CD4-positive, alpha-beta T cell treated with Interleukin-2 at 100 ng/mL for 4 hours (primary cell): ENCODE measurements at regions not wholly inside any gene's neighbourhood (a gene's known extent, or its start where the extent isn't known, plus 50 kb on each side); places are given as distances from the start of the nearest gene placed in this dataset.

Experiments
- DNase-seq: peaks from one replicate; pipeline ENCODE4 v3.0.0-alpha.2; 2020; ENCODE audit warnings: low spot score

DNA sequence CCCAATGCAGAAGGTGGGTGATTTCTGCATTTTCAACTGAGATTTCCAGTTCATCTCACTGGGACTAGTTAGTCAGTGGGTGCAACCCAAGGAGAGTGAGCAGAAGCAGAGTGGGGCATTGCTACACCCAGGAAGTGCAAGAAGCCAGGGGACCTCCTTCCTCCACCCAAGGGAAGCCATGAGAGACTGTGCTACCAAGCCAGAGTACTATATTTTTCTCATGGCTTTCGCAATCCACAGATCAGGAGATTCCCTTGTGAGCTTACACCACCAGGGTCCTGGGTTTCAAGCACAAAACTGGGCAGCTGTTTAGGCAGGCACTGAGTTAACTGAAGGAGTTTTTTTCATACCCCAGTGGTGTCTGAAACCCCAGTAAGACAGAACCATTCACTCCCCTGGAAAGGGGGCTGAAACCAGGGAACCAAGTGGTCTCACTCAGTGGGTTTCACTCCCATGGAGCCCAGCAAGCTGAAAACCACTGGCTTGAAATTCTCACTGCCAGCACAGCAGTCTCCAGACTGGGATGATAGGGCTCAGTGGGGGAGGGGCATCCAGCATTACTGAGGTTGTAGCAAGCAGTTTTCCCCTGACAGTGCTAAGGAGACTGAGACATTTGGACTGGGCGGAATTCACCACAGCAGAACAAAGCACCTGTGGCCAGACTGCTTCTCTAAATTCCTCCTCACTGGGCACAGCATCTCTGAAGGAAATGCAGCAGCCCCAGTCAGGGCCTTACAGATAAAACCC, 903.4 kb downstream of the TECRL start:
- no peak for DNase-seq

DNA sequence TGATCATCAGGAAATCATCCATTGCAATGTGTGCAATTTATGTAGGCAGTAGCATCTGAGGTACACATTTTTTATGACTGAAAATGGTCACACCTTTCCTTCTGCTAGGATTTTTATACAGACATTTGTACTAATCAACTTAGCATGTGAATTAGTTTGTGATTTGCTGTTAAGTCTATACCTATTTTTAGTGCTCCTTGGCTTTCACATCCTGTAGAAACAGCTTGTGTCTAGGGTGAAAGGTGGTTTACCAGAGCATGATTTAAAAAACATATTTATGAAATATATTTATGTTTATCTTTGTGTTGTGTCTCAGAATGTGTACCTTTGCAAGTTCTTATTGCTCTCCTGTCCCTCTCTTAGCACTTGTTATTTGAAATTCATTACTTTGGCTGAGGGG, 916.0 kb downstream of the TECRL start:
- DNase-seq, result no peak

DNA sequence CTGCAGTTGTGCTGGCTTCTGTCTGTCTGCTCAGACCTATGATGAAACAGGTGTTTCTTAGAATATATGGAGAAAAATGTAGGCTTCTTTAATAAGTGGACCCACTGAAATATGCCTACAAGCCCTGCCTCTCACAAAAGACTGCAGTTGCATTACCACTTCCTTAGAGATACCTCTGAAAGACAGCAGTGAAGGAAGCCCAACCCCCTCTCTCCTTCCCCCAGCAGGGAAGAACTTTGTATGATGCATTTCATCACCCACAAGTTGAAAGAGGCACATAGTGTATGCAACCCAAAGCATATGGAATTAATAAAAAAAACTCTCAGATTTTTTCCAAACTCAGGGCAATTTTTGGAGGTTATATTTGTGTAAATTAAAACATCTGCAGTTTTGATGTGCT, 916.7 kb downstream of the TECRL start:
- DNase-seq, result no peak

DNA sequence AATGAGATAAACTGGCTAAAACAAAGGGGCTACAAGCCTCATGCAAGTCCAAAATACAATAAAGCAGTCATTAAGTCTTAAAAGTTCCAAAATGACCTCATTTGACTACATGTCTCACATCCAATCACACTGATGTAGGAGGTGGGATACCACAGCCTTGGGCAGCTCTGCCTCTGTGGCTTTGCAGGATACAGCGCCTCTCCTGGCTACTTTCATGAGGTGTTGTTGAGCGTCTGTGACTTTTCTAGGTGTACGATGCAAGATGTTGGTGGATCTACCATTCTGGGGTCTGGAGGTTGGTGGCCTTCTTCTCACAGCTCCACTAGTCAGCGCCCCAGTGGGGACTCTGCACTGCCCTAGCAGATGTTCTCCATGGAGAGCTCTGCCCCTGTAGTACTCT, 944.9 kb downstream of the TECRL start:
- no peak for DNase-seq

DNA sequence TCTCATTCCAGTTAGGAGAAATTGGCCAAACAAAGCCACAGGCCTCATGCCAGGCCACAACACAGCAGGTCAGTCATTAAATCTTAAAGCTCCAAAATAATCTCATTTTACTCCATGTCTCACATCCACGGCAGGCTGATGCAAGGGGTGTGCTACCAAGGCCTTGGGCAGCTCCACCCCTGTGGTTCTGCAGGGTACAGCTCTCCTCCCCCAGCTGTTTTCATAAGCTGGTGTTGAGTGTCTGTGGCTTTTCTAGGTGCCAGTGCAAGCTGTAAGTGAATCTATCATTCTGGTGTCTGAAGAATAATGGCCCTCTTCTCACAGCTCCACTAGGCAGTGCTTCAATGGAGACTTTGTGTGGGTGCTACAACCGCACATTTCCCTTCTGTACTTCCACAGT, 949.2 kb downstream of the TECRL start:
- DNase-seq, result no peak

DNA sequence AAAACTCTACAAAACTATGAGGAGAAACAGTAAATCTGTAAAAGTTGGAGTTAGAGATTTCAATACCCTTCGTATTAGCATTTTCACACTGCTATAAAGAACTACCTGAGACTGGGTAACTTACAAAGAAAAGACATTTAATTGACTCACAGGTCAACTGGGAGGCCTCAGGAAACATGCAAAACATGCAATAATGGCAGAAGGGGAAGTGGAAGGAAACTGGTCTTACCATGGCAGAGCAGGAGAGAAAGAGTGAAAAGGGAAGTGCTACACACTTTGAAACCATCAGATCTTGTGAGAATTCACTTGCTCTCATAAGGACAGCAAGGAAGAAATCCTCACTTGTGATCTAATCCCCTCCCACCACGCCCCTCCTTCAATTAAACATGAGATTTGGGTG, 949.9 kb downstream of the TECRL start:
- no peak for DNase-seq

DNA sequence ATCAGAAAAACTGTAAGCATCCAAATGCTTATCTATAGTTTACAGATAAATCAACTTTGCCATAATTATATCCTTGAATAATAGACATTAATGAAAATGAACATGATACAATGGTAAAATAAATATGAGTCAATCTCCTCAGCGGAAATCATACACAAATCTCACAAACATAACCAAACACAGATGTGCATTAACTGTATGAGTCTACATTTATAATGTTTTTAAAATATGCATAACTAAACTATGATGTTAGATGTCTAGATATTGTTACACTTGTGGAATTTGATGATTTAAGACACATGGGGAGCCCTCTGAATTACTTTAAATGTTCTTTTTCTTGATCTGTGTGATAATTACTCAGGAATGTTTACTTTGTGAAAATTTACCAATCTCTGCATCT, 951.2 kb downstream of the TECRL start:
- no peak for DNase-seq

DNA sequence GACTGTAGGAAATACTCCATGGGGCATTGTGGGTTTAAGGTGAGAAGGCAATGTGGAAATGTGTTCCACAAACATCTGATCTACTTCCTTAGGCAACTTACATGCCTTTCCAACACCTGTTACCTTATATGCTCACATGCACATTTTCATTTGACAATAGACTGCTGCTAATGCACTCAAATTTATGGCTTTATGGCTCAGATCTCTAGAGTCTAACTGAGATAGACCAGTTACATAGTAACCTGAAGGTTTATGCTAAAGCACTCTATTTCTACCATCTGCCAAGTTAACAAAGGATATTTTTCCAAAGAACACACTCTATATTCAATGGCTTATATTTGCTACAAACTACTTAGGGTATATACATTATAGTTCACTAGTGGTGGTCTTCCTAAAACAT, 969.0 kb downstream of the TECRL start:
- no peak for DNase-seq

DNA sequence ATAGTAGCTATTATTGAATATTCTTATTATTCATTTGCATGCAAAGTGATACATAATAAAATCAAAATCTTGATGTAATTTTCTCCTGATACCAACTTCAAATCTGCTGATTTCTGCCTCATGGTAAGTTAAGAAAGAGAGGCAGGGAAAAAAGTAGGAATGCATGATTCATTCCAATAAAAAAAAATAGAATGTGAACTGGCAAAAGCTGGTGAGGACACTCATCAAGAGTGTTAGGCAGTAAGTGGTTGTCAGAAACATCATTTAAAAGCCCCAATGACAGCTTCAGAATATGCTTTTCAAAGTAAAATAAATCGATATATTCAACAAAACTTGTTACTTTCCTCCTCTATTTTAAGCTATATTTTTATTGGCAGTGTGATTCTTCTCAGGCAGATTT, 979.1 kb downstream of the TECRL start:
- DNase-seq, result no peak

DNA sequence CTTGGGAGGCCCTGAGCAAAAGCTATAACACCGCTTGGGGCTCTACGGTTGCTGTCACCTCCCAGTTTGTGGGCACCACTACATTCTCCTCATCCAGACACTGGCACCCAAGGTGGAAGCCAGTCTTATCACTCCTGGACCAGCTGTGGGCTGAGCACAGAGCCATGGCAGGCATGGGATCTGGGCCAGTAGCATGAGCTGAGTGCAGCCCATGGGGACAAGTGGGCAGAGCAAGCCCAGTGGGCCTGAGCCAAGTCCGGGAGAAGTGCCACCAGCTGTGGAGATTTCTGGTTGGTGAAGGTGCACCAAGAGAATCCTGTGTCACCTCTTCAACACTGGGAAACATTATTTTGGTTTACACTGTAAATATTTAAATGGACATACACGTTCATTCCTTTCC, 1013.0 kb downstream of the TECRL start:
- DNase-seq, result no peak

DNA sequence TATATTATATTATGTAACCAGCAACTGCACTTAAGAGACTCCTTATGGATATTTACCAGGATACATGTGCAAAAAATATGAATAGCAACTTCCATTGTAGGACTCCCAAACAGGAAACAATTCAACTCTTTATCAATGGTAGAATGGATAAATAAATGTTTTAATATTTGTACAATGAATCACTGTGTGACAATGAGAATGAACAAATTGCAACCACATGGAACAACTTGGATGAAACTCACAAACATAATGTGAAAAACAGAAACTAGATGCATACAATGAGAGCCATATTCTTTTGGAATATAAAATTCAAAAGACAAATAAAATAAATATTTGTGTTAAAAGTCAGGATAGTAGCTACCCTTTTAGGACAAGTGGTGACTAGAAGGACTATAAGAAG, 1015.7 kb downstream of the TECRL start:
- no peak for DNase-seq

DNA sequence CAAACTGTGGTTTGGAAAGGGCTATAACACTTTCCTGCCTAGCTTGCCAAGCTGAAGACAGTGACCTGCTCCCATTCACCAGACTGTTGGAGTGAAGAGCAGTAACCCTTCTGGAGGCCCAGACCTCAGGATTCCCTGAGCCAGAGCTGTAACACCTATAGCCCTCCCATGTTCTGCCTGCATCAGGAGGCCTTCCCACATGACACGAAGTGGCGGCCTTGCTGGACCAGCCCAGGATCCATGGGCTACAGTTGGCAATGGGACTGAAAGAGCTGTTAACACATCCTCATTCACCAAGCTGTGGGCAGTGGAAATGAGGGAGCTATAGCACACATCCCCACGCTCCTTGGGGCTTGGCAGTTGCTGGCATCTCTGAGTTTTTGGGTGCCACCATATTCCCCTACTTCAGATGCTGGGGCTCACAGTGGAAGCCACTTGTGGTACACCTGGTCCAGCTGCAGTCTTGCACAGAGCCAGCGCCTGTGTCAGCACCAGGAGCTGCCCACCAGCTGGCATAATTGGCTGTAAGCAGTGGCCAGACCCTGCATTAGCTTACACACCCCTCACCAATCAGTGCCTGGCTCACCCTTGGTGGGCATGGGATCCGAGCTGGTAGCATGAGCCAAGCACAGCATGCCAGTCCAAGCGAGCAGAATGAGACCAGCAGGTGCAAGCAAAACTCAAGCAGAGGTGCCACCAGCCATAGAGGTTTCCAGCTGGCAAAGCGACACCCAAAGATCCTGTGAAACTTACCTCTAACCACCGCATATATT, 1029.3 kb downstream of the TECRL start:
- no peak for DNase-seq

DNA sequence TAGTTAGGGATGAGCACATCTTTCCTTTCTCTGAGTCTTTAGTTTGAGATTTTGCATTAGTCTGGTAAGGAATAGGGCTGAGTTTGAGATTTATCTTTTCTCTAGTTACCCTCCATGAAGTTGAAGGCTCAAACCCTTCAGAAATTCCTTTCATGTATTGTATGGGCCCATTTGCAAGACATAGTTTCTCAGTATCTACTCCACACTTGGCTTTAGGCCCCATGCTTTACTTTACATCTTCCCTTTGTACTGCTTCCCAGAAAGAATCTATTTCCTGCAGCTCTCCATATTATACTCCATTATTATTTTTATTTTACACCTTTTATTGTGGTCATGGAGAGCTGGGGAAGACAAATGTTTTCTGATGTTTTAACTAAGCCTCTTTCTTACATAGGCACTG, 1038.2 kb downstream of the TECRL start:
- no peak for DNase-seq

DNA sequence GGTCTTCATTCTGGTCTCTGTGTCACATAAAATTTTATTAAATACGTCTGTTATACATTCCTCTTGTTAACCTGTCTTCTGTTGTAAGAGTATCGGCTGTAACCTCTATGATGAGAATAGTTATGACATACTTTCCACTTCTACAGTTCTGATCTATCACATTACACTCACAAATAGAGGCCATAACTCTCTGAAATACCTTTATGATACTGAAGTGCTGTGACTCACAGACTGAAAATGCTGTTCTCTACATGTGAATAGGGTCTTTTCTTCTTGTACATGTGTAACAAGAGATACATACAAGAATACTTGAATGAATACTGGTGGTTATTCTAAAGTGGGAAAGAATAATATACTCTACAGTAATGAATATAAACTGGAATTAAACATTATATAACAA, 1047.6 kb downstream of the TECRL start:
- DNase-seq, result no peak

DNA sequence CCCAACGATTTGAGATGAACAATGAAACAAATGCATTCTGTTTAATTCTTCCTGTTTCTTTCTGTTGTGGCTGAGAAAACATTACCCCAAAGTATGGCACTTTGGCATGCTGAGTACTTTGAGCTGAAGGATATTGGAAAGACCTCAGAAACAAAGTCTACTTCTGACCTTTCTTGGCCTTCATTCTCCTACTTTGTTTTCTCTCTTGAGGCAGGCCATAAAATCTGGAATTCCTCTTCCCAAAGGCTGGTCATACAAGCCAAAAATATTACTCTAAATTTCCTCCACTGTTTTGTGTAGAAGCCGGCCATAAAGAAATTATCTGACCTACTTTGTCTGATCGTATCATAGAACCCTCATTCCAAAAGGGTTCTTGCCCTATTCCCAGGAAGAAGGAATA, 1048.2 kb downstream of the TECRL start:
- DNase-seq, result no peak

DNA sequence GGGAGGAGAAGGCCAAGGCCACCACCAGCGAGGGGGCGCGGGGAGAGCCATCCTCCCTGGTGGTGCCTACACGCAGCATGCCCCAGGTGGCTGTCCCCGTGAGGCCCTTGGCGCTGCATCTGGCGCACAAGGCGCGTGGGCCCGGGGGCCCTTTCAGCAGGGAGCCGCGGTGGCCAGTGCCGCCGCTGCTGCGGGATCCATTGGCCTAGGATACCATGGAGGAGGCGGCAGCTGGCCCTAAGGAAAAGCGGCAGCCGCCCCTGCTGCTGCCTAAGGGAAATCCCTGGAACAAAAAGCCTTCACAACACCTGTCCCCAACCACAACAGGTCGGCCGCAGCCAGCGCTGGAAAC, 1059.6 kb downstream of the TECRL start:
- no peak for DNase-seq

DNA sequence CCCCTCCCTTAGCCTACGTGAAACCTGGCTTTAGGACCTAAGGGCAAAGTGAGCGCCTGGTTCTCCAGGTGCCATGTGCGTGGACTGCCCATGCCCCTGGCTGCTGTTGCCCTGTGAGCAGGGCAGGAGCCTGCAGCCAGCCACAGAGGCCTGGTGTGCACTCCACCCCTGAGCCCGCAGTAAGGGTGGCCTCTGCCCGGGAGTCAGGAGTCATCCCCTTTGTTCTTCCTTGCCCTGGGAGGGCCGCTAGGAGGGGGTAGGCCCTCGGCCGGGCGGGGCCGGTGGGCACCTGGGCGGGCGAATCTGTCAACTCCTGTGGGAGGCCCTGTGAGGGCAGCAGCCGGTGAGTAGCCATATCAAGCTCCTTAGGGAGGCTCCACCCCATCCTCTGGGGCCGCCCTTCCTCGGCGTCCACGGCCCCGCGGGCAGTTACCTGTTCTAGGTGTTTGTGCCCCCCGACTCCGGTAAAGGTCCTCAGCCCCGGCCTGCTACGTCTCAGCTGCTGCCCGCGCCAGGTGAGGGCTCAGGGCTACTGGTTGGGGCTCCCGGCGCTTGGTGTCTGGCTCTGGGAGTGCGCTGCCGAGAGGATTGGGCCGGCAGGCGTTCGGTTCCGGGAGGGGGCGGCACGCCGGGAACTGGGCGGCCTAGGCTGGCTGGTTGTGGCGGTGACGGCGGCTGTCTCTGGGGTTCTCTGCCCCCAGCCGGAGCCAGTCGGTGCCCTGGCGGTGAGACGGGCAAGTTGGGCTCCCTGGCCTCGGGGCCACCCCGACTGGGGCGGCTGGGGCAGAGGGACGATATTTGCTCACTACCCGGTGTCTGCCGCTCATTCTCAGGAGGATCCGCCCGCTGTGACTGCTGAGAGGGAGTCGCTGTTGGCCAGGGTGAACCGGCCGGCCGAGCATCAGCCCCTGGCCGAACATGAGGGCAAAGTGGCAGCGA, 1060.2 kb downstream of the TECRL start:
- no peak for DNase-seq

DNA sequence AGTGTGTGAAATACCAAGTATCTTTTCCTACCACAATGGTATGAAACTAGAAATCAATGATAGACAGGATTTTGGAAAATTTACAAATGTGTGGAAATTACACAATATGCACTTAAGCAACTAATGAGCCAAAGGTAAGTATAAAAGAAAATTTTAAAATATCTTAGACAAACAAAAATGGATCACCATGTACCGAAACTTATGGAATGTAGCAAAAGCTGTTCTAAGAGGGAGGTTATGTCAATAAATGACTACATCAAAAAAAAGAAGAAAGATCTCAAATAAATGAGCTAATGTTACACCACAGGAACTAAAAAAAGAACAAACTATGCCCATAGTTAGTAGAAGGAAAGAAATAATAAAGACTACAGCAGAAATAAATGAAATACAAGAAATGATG, 1084.1 kb downstream of the TECRL start:
- no peak for DNase-seq

DNA sequence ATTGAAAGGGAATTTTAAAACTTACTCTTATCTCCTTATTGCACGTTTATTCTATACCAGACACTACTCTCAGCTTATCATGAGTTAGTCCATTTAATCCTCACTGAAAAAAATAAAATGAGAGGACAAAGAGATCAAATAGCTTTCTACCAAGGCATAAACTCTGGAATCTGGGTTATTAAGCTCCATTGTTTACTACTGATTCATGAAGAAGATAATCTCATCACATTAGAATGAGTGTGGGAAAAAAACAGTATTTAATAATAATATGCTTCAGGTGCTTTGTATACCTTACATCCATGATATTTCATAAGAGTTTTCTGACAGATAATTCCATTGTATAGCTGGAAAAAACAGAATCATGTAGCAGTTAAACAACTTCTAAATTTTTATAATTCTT, 1092.6 kb downstream of the TECRL start:
- no peak for DNase-seq

DNA sequence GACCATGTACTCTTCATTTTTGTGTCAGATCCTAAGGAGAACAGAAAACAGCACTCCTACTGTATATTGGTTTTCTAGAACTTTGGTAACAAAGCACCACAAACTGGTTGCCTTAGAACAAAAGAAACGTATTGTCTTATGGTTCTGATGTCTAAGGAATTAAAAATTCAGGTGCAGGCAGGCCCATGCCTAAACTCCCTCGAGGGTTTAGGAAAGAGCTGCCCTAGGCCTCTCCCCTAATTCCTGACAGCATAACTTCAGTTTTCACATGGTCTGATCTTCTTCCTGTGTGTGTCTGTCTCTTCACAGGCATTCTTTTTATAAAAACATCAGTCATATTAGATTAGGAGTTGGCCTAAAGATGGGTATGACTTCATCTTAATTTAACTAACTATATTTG, 1093.6 kb downstream of the TECRL start:
- no peak for DNase-seq

DNA sequence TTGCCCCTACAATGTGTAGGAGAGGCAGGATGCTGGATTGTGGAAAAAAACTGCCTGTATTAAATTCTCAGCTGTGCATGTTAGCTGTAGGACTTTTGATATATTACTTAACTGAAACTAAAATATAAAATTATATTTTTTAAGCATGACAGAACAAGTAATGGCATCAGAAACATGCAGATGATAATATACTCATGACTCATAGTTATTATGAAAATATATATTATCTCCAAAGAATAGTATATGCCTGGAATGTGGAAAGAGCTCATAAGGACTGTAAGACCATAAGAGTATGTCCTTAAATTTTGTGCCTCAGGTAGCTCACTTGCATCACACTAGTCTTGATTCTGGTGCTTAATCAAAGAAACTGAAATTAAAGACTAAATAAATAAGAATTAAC, 1100.6 kb downstream of the TECRL start:
- no peak for DNase-seq

DNA sequence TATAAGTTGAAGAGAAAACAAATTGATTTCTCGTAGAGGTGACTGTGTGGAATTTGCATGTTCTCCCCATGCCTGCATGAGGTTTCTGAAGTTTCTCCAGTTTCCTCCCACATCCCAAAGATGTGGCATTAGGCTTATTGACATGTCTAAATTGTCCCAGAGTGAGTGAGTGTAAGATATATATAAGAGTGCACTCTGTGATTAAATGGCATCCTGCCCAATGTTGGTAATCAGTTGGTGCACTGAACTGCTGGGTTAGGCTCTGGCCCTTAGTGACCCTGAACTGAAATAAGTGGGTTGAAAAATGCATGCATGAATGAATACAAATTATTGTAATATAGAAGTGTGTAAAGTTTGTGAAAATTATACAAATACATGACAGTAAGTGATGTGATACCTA, 1106.5 kb downstream of the TECRL start:
- DNase-seq, result no peak

DNA sequence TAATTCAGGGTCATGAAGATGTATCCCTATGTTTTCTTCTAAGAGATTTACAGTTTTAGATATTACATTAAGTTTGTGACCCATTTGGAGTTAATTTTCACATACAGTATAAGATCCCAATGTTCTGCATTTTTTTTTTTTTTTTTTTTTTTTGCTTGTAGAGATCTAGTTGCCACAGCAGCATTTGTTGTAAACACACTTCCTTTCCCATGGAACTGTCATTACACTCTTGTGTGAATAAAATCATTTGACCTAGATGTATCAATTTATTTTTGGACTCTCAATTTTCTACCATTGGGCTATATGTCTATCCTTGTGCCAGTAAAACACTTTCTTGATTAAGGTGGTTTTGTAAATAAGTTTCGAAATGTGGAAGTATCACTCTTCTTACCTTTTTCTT, 1107.2 kb downstream of the TECRL start:
- no peak for DNase-seq
